HepG2 (cell line): ENCODE measurements at regions not wholly inside any gene's neighbourhood (a gene's known extent, or its start where the extent isn't known, plus 50 kb on each side); places are given as distances from the start of the nearest gene placed in this dataset.

Source experiments
- FOSL2 ChIP-seq: sonication (generic); formaldehyde crosslinking; IDR thresholded peaks from 2 replicates; pipeline ENCODE4 v1.4.0; 2020; ENCODE audit warnings: missing genetic modification reagents
- PHF8 ChIP-seq: sonication (generic); formaldehyde crosslinking; IDR thresholded peaks from 2 replicates; pipeline ENCODE4 v1.5.0; 2020; ENCODE audit warnings: missing genetic modification reagents
- PRDM15 ChIP-seq: sonication (generic); formaldehyde crosslinking; IDR thresholded peaks from 2 replicates; pipeline ENCODE4 v1.4.0; 2020; ENCODE audit warnings: missing genetic modification reagents
- RAD21 ChIP-seq: fragments of 450-650 bp; formaldehyde crosslinking; IDR thresholded peaks from 2 replicates; pipeline ENCODE4 v1.5.0; 2020; ENCODE audit warnings: mild to moderate bottlenecking
- STAT5B ChIP-seq: sonication (generic); formaldehyde crosslinking; IDR thresholded peaks from 2 replicates; pipeline ENCODE4 v1.4.0; 2020; ENCODE audit warnings: missing genetic modification reagents
- ZFAT ChIP-seq: sonication (generic); formaldehyde crosslinking; conservative IDR thresholded peaks from 2 replicates; pipeline ENCODE4 v1.8.1; 2023; ENCODE audit warnings: missing genetic modification reagents, inconsistent platforms
- ZNF607 ChIP-seq: sonication (generic); formaldehyde crosslinking; IDR thresholded peaks from 2 replicates; pipeline ENCODE4 v1.5.1; 2020; ENCODE audit warnings: missing genetic modification reagents, mild to moderate bottlenecking, borderline replicate concordance

DNA sequence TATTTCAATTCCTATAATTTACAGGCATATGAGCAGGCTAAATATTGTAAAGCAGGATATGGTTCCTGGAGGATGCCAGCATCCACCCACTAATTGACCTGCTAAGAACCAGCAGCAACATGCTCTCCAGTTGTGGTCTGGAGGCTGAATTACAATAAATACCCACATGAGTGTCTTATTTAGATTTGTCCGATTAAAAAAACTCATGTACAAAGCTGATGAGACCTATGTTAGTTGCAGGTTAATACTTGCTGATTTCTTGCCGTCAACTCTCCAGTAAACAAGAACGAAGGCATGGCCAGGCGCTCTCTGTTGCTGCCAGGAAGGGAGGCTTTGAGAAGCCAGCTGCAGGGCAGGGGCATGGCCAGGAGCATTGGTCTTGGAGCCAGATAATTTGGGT lies 169.3 kb upstream of the PRICKLE1 start:
- TF ChIP-seq PHF8 (no peak), RAD21 (CRISPR knock-in tag) (no peak), FOSL2 (CRISPR knock-in tag) (no peak), PRDM15 (CRISPR knock-in tag) (no peak), STAT5B (CRISPR knock-in tag) (no peak), ZFAT (no peak), ZNF607 (no peak)
